ENCODE measurements at regions not wholly inside any gene's neighbourhood (a gene's known extent, or its start where the extent isn't known, plus 50 kb on each side); places are given as distances from the start of the nearest gene placed in this dataset.

DNA sequence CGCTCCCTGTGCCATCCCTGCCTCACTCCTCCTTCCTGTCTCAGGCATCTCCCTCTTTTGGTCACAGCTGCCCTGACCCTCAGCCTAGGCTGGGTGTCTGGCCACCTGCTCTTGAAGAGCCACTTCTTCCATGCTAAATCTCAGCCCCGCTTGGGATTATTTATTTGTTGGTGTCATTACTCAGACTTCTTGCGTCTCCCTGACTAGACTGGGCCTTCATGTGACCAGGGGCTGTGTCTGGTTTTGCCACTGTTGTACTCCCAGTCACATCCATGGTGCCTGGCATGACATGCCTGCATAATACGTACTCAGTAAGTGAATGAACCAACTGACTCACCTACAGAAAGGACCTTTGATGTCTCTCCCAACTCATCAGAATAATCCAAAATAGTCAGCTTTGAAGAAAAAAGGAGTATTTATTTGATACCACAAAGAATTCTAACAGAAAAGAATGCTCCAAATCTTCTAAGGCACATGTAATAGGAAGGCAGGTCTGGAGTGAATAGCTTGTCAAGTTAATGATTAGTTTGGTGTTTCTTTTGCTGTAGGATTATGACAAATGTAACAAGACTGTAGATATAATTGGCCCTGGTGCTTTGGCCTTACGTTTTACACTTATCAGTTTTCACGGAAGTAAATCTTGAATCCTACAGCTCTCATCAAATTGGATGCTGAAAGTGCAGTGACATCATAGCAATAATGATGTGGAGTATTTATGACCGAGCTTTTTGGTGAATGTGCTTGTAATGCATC is 84.0 kb downstream of the ALOX5AP start:
- H3K4me3 ChIP-seq (ENCODE audit: low read depth, low read length, poor library complexity, severe bottlenecking), result no peak overlapping the region
- no peak overlapping the region for H3K4me2 ChIP-seq (ENCODE audit: low read length)
- peaks cover 4% of the 10 kb centered on the region for H3K4me1 ChIP-seq (ENCODE audit: insufficient read depth, low read length, poor library complexity, severe bottlenecking)
- intact Hi-C loops (cut with micrococcal nuclease; ENCODE audit: unreplicated experiment), result no loop called here
- no peak for DNase-seq (ENCODE audit: low spot score)
- H3K36me3 ChIP-seq (ENCODE audit: insufficient read depth, low read length), result no peaks in the 10 kb centered on the region
- no peaks in the 10 kb centered on the region for H3K9me2 ChIP-seq (ENCODE audit: insufficient read depth, low read length)
- ChIA-PET POLR2A (interaction anchor here (0.7 kb wide), 1 partner anchor 11 kb away, joined by 4 read pairs; no protein-coding TSS in a partner anchor), CTCF (ENCODE audit: unreplicated experiment) (no interaction called here)
- TF ChIP-seq, protein P1, sequence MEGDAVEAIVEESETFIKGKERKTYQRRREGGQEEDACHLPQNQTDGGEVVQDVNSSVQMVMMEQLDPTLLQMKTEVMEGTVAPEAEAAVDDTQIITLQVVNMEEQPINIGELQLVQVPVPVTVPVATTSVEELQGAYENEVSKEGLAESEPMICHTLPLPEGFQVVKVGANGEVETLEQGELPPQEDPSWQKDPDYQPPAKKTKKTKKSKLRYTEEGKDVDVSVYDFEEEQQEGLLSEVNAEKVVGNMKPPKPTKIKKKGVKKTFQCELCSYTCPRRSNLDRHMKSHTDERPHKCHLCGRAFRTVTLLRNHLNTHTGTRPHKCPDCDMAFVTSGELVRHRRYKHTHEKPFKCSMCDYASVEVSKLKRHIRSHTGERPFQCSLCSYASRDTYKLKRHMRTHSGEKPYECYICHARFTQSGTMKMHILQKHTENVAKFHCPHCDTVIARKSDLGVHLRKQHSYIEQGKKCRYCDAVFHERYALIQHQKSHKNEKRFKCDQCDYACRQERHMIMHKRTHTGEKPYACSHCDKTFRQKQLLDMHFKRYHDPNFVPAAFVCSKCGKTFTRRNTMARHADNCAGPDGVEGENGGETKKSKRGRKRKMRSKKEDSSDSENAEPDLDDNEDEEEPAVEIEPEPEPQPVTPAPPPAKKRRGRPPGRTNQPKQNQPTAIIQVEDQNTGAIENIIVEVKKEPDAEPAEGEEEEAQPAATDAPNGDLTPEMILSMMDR (conservative IDR thresholded peaks at IDR 0.05; ENCODE audit: low read length), result no peak
- TF ChIP-seq EZH2phosphoT487 (IDR thresholded peaks at IDR 0.05; ENCODE audit: borderline replicate concordance, low read depth, low read length), result no peak
- BruUV-seq (replicated peaks), result no TSS peak
- H4K20me1 ChIP-seq (ENCODE audit: insufficient read depth, low read length), result no peaks in the 10 kb centered on the region
- no peaks in the 10 kb centered on the region for H3K79me2 ChIP-seq (ENCODE audit: insufficient read depth, low read depth, low read length)
- H3K9me3 ChIP-seq (ENCODE audit: low read length), result no peaks in the 10 kb centered on the region
- no peak overlapping the region for H3K27ac ChIP-seq (ENCODE audit: low read depth, low read length, poor library complexity, severe bottlenecking)
- no peak overlapping the region for H2AFZ ChIP-seq (ENCODE audit: low read length)

DNA sequence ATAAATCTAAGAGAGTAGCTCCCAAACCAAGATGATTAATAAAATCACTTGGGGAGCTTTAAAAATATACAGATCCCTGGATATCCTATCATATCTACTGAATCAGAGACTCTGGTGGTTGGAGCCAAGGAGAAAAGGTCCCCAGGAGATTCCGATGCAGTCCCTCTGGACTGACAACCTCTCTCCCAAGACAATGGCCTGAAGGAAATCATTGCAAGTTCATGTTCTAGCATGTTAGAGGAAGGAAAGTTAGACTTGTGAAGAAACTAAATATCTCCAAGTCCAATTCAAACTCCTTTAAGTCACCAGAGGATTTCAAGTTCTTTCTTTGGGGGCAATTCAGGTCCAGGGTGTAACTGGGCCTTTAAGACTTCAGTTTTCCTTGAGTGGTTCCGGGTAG is 84.7 kb upstream of the MEDAG start:
- BruUV-seq (replicated peaks), result no TSS peak
- Histone ChIP-seq H3K9me3 (ENCODE audit: low read length) (no peaks in the 10 kb centered on the region), H3K36me3 (ENCODE audit: insufficient read depth, low read length) (no peaks in the 10 kb centered on the region), H3K79me2 (ENCODE audit: insufficient read depth, low read depth, low read length) (no peaks in the 10 kb centered on the region), H4K20me1 (ENCODE audit: insufficient read depth, low read length) (no peaks in the 10 kb centered on the region), H3K27ac (ENCODE audit: low read depth, low read length, poor library complexity, severe bottlenecking) (no peak overlapping the region), H3K4me2 (ENCODE audit: low read length) (no peak overlapping the region), H3K4me3 (ENCODE audit: low read depth, low read length, poor library complexity, severe bottlenecking) (no peak overlapping the region), H3K9me2 (ENCODE audit: insufficient read depth, low read length) (no peaks in the 10 kb centered on the region), H2AFZ (ENCODE audit: low read length) (no peak overlapping the region), H3K4me1 (ENCODE audit: insufficient read depth, low read length, poor library complexity, severe bottlenecking) (peaks cover 4% of the 10 kb centered on the region)
- no peak for DNase-seq (ENCODE audit: low spot score)
- POLR2A ChIA-PET, result no interaction called here
- intact Hi-C loops (cut with micrococcal nuclease; ENCODE audit: unreplicated experiment), result no loop called here
- TF ChIP-seq, protein P1 (conservative IDR thresholded peaks at IDR 0.05; ENCODE audit: low read length), result no peak
- TF ChIP-seq EZH2phosphoT487 (IDR thresholded peaks at IDR 0.05; ENCODE audit: borderline replicate concordance, low read depth, low read length), result no peak
- CTCF ChIA-PET (ENCODE audit: unreplicated experiment), result no interaction called here

DNA sequence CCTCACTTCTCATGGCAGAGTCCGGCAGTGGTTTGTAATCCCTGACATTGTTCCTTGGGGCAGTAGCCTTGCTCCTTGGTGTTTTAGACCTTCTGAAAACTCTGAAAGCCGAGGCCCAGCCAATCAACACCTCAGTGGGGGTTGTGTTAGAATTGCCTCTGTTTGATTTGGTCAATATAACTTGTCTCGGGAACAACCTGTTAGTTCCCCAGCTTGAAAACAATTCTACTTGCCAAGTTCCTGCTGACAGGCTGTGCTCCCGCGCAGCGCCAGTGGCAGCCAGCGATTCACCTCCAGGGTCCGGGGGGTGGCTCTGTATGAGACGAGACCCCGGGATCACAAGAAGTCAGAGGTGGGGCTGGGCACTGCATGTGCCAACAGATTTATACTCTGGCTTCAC is 81.4 kb upstream of the MEDAG start:
- no peaks in the 10 kb centered on the region for H3K79me2 ChIP-seq (ENCODE audit: insufficient read depth, low read depth, low read length)
- no peak for DNase-seq (ENCODE audit: low spot score)
- H3K4me3 ChIP-seq (ENCODE audit: low read depth, low read length, poor library complexity, severe bottlenecking), result no peak overlapping the region
- H4K20me1 ChIP-seq (ENCODE audit: insufficient read depth, low read length), result no peaks in the 10 kb centered on the region
- ChIA-PET POLR2A (no interaction called here), CTCF (ENCODE audit: unreplicated experiment) (no interaction called here)
- no peaks in the 10 kb centered on the region for H3K9me2 ChIP-seq (ENCODE audit: insufficient read depth, low read length)
- no peaks in the 10 kb centered on the region for H3K36me3 ChIP-seq (ENCODE audit: insufficient read depth, low read length)
- TF ChIP-seq, protein P1 (conservative IDR thresholded peaks at IDR 0.05; ENCODE audit: low read length), result no peak
- TF ChIP-seq EZH2phosphoT487 (IDR thresholded peaks at IDR 0.05; ENCODE audit: borderline replicate concordance, low read depth, low read length), result no peak
- no peaks in the 10 kb centered on the region for H3K9me3 ChIP-seq (ENCODE audit: low read length)
- BruUV-seq (replicated peaks), result no TSS peak
- H2AFZ ChIP-seq (ENCODE audit: low read length), result no peak overlapping the region
- no peak overlapping the region for H3K27ac ChIP-seq (ENCODE audit: low read depth, low read length, poor library complexity, severe bottlenecking)
- no peak overlapping the region for H3K4me2 ChIP-seq (ENCODE audit: low read length)
- intact Hi-C loops (cut with micrococcal nuclease; ENCODE audit: unreplicated experiment), result no loop called here
- peaks cover 4% of the 10 kb centered on the region for H3K4me1 ChIP-seq (ENCODE audit: insufficient read depth, low read length, poor library complexity, severe bottlenecking)
